GM23338 (cell line): ENCODE measurements at regions not wholly inside any gene's neighbourhood (a gene's known extent, or its start where the extent isn't known, plus 50 kb on each side); places are given as distances from the start of the nearest gene placed in this dataset.
A peak's percentile ranks its signal among the peaks of the same experiment; 100 is the strongest.

Experiments
- ATAC-seq: fragments of 200-7000 bp; cut with Tn5 transposase; 3 replicates; pipeline ENCODE4 v1.9.1; 2020
- DNase-seq: peaks from one replicate; pipeline ENCODE4 v3.0.0-alpha.2; 2015; ENCODE audit warnings: low spot score
- H2AFZ ChIP-seq: fragments of 200-600 bp; sonication (generic); 2 replicates; pipeline ENCODE4 v1.8.0; 2016; ENCODE audit warnings: antibody characterized with exemption, mild to moderate bottlenecking, moderate library complexity
- H3F3A ChIP-seq: fragments of 200-600 bp; sonication (generic); replicated peaks from 2 replicates; pipeline ENCODE4 v1.8.0; 2017; ENCODE audit warnings: antibody characterized with exemption, mixed run types, low read depth
- H3K27ac ChIP-seq: fragments of 200-600 bp; sonication (generic); 2 replicates; pipeline ENCODE4 v1.6.1; 2016; ENCODE audit warnings: low read depth
- H3K27me3 ChIP-seq: fragments of 200-600 bp; sonication (generic); 2 replicates; pipeline ENCODE4 v1.8.0; 2016; ENCODE audit warnings: mild to moderate bottlenecking, mixed run types, moderate library complexity; ENCODE audit not compliant: insufficient read depth
- H3K36me3 ChIP-seq: fragments of 200-600 bp; sonication (generic); 2 replicates; pipeline ENCODE4 v1.8.0; 2016; ENCODE audit warnings: mild to moderate bottlenecking; ENCODE audit not compliant: insufficient read depth
- H3K4me1 ChIP-seq: fragments of 200-600 bp; sonication (generic); 2 replicates; pipeline ENCODE4 v1.8.0; 2016; ENCODE audit warnings: mild to moderate bottlenecking, moderate library complexity; ENCODE audit not compliant: insufficient read depth
- H3K4me2 ChIP-seq: fragments of 200-600 bp; sonication (generic); 2 replicates; pipeline ENCODE4 v1.7.1; 2017; ENCODE audit warnings: mixed run types
- H3K4me3 ChIP-seq: fragments of 200-600 bp; sonication (generic); 2 replicates; pipeline ENCODE4 v1.6.1; 2016; ENCODE audit warnings: mixed run types
- H3K79me2 ChIP-seq: fragments of 200-600 bp; sonication (generic); replicated peaks from 2 replicates; pipeline ENCODE4 v1.8.0; 2017; ENCODE audit warnings: mild to moderate bottlenecking; ENCODE audit not compliant: insufficient read depth
- H3K9me2 ChIP-seq: fragments of 200-600 bp; sonication (generic); 2 replicates; pipeline ENCODE4 v1.8.0; 2017; ENCODE audit not compliant: insufficient read depth
- H4K20me1 ChIP-seq: fragments of 200-600 bp; sonication (generic); replicated peaks from 2 replicates; pipeline ENCODE4 v1.8.0; 2017; ENCODE audit warnings: mild to moderate bottlenecking; ENCODE audit not compliant: insufficient read depth
- H3K27ac Mint-ChIP-seq: 2 replicates; pipeline ENCODE4 v1.8.0; 2020; ENCODE audit warnings: inconsistent platforms, mild to moderate bottlenecking, moderate library complexity, mixed read lengths
- H3K27me3 Mint-ChIP-seq: 3 replicates; pipeline ENCODE4 v1.8.0; 2022; ENCODE audit warnings: low read depth, mild to moderate bottlenecking, moderate library complexity, mixed read lengths, inconsistent platforms; ENCODE audit not compliant: insufficient read depth, poor library complexity
- H3K36me3 Mint-ChIP-seq: 3 replicates; pipeline ENCODE4 v1.8.0; 2021; ENCODE audit warnings: low read depth, mild to moderate bottlenecking, inconsistent platforms, moderate library complexity, mixed read lengths
- H3K4me1 Mint-ChIP-seq: 3 replicates; pipeline ENCODE4 v1.8.0; 2020; ENCODE audit warnings: mild to moderate bottlenecking, inconsistent platforms, mixed read lengths
- H3K4me3 Mint-ChIP-seq: 3 replicates; pipeline ENCODE4 v1.8.0; 2021; ENCODE audit warnings: moderate library complexity, mild to moderate bottlenecking, inconsistent platforms, mixed read lengths
- H3K9me3 Mint-ChIP-seq: 3 replicates; pipeline ENCODE4 v1.8.0; 2020; ENCODE audit warnings: moderate library complexity, mild to moderate bottlenecking, inconsistent platforms, mixed read lengths
- EZH2 ChIP-seq: fragments of 200-600 bp; sonication (generic); IDR thresholded peaks from one replicate; pipeline ENCODE4 v1.8.0; 2017; ENCODE audit warnings: antibody characterized with exemption, mild to moderate bottlenecking, low read depth; ENCODE audit not compliant: unreplicated experiment
- EZH2phosphoT487 ChIP-seq: fragments of 200-600 bp; sonication (generic); IDR thresholded peaks from one replicate; pipeline ENCODE4 v1.8.1; 2018; ENCODE audit warnings: antibody characterized with exemption; ENCODE audit not compliant: unreplicated experiment
- NANOG ChIP-seq: IDR thresholded peaks from 2 replicates; pipeline ENCODE4 v1.6.1; 2016; ENCODE audit warnings: antibody characterized with exemption, borderline replicate concordance
- TF ChIP-seq, protein P1 (sequence below): fragments of 250-450 bp; sonication (Bioruptor Pico); IDR thresholded peaks from 2 replicates; pipeline ENCODE4 v1.5.0; 2020; ENCODE audit warnings: mild to moderate bottlenecking, moderate library complexity
- TF ChIP-seq, protein P2 (sequence below): IDR thresholded peaks from 2 replicates; pipeline ENCODE4 v1.6.1; 2016; ENCODE audit warnings: antibody characterized with exemption
- TF ChIP-seq, protein P3 (sequence below): IDR thresholded peaks from one replicate; pipeline ENCODE4 v1.6.1; 2018; ENCODE audit warnings: antibody characterized with exemption; ENCODE audit not compliant: unreplicated experiment

DNA sequence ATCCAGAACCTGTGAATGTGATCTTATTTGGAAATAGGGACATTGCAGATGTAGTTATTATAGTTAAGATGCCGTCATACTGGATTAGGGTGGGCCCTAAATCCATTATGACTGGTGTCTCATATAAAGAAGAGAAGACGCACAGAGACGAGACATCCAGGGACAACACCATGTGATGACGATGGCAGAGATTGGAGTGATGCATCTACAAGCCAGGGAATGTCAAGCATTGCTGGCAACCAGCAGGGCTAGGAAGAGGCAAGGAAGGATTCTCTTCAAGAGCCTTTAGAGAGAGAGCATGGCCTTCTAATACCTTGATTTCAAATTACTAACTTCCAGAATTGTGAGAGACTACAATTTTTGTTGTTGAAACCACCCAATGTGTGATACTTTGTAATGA lies 345.8 kb downstream of the PTEN start:
- Histone ChIP-seq H2AFZ (0 out of 2 replicates have a peak overlapping the region, but pooled peaks have one; percentile 20), H3K79me2 (no peaks in the 10 kb centered on the region), H3K36me3 (no peaks in the 10 kb centered on the region), H3K27ac (no peak overlapping the region), H3K9me2 (peaks cover 14% of the 10 kb centered on the region; the same call in 1 of the 2 replicates), H3K4me1 (peaks cover 10% of the 10 kb centered on the region), H3K4me2 (peak overlapping the region; percentile 41; the same call in 1 of the 2 replicates), H3K4me3 (no peak overlapping the region), H3K27me3 (no peaks in the 10 kb centered on the region), H3F3A (no peaks in the 10 kb centered on the region), H4K20me1 (no peaks in the 10 kb centered on the region)
- Mint-ChIP-seq H3K9me3 (no peaks in the 10 kb centered on the region), H3K36me3 (no peaks in the 10 kb centered on the region), H3K27ac (peak overlapping the region; percentile 42; the same call in 1 of the 2 replicates), H3K4me3 (no peak overlapping the region), H3K4me1 (peaks cover 9% of the 10 kb centered on the region), H3K27me3 (peaks cover 1% of the 10 kb centered on the region)
- ATAC-seq (no peak), DNase-seq (no peak)
- TF ChIP-seq, protein P1, sequence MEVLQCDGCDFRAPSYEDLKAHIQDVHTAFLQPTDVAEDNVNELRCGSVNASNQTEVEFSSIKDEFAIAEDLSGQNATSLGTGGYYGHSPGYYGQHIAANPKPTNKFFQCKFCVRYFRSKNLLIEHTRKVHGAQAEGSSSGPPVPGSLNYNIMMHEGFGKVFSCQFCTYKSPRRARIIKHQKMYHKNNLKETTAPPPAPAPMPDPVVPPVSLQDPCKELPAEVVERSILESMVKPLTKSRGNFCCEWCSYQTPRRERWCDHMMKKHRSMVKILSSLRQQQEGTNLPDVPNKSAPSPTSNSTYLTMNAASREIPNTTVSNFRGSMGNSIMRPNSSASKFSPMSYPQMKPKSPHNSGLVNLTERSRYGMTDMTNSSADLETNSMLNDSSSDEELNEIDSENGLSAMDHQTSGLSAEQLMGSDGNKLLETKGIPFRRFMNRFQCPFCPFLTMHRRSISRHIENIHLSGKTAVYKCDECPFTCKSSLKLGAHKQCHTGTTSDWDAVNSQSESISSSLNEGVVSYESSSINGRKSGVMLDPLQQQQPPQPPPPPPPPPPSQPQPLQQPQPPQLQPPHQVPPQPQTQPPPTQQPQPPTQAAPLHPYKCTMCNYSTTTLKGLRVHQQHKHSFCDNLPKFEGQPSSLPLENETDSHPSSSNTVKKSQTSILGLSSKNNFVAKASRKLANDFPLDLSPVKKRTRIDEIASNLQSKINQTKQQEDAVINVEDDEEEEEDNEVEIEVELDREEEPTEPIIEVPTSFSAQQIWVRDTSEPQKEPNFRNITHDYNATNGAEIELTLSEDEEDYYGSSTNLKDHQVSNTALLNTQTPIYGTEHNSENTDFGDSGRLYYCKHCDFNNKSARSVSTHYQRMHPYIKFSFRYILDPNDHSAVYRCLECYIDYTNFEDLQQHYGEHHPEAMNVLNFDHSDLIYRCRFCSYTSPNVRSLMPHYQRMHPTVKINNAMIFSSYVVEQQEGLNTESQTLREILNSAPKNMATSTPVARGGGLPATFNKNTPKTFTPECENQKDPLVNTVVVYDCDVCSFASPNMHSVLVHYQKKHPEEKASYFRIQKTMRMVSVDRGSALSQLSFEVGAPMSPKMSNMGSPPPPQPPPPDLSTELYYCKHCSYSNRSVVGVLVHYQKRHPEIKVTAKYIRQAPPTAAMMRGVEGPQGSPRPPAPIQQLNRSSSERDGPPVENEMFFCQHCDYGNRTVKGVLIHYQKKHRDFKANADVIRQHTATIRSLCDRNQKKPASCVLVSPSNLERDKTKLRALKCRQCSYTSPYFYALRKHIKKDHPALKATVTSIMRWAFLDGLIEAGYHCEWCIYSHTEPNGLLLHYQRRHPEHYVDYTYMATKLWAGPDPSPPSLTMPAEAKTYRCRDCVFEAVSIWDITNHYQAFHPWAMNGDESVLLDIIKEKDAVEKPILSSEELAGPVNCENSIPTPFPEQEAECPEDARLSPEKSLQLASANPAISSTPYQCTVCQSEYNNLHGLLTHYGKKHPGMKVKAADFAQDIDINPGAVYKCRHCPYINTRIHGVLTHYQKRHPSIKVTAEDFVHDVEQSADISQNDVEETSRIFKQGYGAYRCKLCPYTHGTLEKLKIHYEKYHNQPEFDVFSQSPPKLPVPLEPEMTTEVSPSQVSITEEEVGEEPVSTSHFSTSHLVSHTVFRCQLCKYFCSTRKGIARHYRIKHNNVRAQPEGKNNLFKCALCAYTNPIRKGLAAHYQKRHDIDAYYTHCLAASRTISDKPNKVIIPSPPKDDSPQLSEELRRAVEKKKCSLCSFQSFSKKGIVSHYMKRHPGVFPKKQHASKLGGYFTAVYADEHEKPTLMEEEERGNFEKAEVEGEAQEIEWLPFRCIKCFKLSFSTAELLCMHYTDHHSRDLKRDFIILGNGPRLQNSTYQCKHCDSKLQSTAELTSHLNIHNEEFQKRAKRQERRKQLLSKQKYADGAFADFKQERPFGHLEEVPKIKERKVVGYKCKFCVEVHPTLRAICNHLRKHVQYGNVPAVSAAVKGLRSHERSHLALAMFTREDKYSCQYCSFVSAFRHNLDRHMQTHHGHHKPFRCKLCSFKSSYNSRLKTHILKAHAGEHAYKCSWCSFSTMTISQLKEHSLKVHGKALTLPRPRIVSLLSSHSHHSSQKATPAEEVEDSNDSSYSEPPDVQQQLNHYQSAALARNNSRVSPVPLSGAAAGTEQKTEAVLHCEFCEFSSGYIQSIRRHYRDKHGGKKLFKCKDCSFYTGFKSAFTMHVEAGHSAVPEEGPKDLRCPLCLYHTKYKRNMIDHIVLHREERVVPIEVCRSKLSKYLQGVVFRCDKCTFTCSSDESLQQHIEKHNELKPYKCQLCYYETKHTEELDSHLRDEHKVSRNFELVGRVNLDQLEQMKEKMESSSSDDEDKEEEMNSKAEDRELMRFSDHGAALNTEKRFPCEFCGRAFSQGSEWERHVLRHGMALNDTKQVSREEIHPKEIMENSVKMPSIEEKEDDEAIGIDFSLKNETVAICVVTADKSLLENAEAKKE (CRISPR knock-in tag): no peak

DNA sequence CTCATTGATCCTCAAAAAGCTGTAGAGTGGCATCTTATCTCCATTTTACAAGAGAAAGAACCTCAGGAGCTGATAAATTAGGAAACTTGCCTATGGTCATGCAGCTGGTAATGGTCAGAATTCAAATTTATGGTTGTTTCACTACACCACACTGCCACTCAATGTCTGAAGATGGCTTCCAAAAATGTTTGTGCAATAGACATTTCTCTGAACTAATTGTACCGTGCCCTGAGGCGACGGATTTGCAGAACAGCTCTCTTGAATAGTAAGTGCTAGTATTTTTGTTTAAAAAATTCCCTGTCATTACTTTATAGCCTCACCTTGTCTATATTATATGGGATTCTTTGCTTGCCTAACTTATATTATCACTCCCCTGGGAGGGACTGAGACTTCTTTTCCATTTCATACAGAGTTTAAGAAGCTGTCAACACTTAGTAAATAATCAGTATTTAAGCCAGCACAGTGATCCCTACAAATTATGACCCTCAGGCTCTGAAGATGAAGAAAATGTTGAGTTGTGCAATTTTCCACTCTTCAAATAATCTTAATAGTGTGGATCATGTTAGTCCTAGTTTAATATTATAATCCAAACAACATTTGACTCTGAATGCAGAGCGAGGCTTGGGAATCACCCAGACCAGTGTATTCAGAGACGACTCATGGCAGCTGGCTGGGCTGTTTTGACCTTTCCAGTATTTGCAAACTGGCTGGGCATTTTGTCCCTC lies 346.6 kb downstream of the PTEN start:
- TF ChIP-seq, protein P2, sequence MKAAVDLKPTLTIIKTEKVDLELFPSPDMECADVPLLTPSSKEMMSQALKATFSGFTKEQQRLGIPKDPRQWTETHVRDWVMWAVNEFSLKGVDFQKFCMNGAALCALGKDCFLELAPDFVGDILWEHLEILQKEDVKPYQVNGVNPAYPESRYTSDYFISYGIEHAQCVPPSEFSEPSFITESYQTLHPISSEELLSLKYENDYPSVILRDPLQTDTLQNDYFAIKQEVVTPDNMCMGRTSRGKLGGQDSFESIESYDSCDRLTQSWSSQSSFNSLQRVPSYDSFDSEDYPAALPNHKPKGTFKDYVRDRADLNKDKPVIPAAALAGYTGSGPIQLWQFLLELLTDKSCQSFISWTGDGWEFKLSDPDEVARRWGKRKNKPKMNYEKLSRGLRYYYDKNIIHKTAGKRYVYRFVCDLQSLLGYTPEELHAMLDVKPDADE: no peak
- TF ChIP-seq NANOG (no peak), EZH2 (no peak), EZH2phosphoT487 (no peak)
- TF ChIP-seq, protein P3, sequence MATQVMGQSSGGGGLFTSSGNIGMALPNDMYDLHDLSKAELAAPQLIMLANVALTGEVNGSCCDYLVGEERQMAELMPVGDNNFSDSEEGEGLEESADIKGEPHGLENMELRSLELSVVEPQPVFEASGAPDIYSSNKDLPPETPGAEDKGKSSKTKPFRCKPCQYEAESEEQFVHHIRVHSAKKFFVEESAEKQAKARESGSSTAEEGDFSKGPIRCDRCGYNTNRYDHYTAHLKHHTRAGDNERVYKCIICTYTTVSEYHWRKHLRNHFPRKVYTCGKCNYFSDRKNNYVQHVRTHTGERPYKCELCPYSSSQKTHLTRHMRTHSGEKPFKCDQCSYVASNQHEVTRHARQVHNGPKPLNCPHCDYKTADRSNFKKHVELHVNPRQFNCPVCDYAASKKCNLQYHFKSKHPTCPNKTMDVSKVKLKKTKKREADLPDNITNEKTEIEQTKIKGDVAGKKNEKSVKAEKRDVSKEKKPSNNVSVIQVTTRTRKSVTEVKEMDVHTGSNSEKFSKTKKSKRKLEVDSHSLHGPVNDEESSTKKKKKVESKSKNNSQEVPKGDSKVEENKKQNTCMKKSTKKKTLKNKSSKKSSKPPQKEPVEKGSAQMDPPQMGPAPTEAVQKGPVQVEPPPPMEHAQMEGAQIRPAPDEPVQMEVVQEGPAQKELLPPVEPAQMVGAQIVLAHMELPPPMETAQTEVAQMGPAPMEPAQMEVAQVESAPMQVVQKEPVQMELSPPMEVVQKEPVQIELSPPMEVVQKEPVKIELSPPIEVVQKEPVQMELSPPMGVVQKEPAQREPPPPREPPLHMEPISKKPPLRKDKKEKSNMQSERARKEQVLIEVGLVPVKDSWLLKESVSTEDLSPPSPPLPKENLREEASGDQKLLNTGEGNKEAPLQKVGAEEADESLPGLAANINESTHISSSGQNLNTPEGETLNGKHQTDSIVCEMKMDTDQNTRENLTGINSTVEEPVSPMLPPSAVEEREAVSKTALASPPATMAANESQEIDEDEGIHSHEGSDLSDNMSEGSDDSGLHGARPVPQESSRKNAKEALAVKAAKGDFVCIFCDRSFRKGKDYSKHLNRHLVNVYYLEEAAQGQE: no peak
- Mint-ChIP-seq H3K27me3 (peaks cover 1% of the 10 kb centered on the region), H3K4me3 (no peak overlapping the region), H3K9me3 (no peaks in the 10 kb centered on the region), H3K4me1 (peaks cover 9% of the 10 kb centered on the region), H3K36me3 (no peaks in the 10 kb centered on the region), H3K27ac (no peak overlapping the region)
- Histone ChIP-seq H3K4me1 (peaks cover 10% of the 10 kb centered on the region), H4K20me1 (no peaks in the 10 kb centered on the region), H3K79me2 (no peaks in the 10 kb centered on the region), H3F3A (no peaks in the 10 kb centered on the region), H2AFZ (no peak overlapping the region), H3K27me3 (no peaks in the 10 kb centered on the region), H3K9me2 (peaks cover 14% of the 10 kb centered on the region; the same call in 1 of the 2 replicates), H3K4me2 (no peak overlapping the region), H3K4me3 (no peak overlapping the region), H3K36me3 (no peaks in the 10 kb centered on the region), H3K27ac (no peak overlapping the region)
- DNase-seq: no peak
- ATAC-seq: no peak
